T-helper 2 cell treated with Interferon-gamma antibody and Interleukin-4, amounts not matched to agents 5 μg/mL and 100 μg/mL, for 36 hours (primary cell): ENCODE measurements at regions not wholly inside any gene's neighbourhood (a gene's known extent, or its start where the extent isn't known, plus 50 kb on each side); places are given as distances from the start of the nearest gene placed in this dataset.
"Not testable (repeated sequence)": the region's sequence is repeated elsewhere in the genome, so short reads cannot be mapped to it uniquely, and the experiment has no call there.

Experiments
- DNase-seq: peaks from one replicate; pipeline ENCODE4 v3.0.0; 2021; ENCODE audit warnings: low spot score
- H3K27ac Mint-ChIP-seq: one replicate; pipeline ENCODE4 v1.8.0; 2021; ENCODE audit warnings: mild to moderate bottlenecking, mixed read lengths
- H3K27me3 Mint-ChIP-seq: one replicate; pipeline ENCODE4 v1.8.0; 2021; ENCODE audit warnings: low read depth, mixed read lengths
- H3K36me3 Mint-ChIP-seq: one replicate; pipeline ENCODE4 v1.8.0; 2021; ENCODE audit warnings: low read depth, mixed read lengths
- H3K4me1 Mint-ChIP-seq: one replicate; pipeline ENCODE4 v1.8.0; 2021; ENCODE audit warnings: low read depth, mixed read lengths
- H3K4me3 Mint-ChIP-seq: one replicate; pipeline ENCODE4 v1.8.0; 2022; ENCODE audit warnings: mild to moderate bottlenecking, moderate library complexity, mixed read lengths
- H3K9me3 Mint-ChIP-seq: one replicate; pipeline ENCODE4 v1.8.0; 2021; ENCODE audit warnings: mixed read lengths

DNA sequence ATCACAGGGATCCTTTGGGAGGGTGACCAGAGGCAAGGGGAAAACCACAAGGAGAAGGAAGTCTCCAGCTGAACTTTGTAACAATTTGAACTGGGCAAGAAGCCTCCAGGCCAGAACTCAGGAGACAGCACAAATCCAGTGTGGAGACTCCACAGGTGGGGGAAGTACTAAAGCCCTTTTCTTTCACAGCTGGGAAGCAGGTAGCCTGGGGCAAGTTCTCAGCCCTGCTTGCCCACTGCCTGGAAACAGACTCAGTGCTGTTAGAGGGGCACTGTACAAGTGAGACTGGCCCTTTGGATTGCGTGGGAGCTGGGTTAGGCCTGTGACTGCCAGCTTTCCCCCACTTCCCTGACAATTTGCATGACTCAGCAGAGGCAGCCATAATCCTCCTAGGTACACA lies 120.2 kb upstream of the GRIN2B start:
- H3K9me3 Mint-ChIP-seq, H3K27ac Mint-ChIP-seq, H3K4me1 Mint-ChIP-seq, H3K36me3 Mint-ChIP-seq, DNase-seq, H3K4me3 Mint-ChIP-seq, H3K27me3 Mint-ChIP-seq: not testable (repeated sequence)

DNA sequence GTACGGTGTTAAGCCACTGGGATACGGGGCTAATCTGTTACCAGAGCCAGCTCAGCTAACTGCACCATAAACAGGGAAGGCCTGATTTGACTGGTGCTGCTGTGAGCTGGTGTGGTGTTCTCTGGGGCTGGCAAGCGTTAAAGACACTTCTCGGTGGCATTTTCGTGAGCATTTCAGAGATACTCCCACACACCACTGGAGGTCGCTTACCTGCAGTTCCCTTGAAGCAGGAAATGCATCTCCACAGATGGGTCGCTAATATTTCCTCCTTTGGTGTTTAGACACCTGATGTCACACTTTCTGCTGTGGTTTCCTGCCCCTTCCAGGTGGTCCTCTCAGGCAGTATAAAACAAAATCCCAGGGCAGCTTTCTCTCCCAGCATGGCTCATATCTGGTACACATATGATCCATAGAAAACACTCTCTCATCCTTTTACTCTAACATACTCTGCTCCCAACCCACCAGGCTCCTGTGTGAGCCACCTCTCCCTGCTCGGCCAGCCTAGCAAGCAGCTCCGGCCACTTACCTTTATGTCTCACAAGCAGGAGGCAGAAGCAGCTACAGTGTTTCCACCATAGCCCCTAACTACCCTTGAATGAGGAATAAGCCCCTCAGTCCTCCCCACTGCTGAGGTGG lies 129.9 kb upstream of the GRIN2B start:
- DNase-seq, result no peak
- Mint-ChIP-seq H3K27ac (no peak overlapping the region), H3K4me1 (no peaks in the 10 kb centered on the region), H3K27me3 (no peaks in the 10 kb centered on the region), H3K36me3 (no peaks in the 10 kb centered on the region), H3K9me3 (no peaks in the 10 kb centered on the region), H3K4me3 (no peak overlapping the region)

DNA sequence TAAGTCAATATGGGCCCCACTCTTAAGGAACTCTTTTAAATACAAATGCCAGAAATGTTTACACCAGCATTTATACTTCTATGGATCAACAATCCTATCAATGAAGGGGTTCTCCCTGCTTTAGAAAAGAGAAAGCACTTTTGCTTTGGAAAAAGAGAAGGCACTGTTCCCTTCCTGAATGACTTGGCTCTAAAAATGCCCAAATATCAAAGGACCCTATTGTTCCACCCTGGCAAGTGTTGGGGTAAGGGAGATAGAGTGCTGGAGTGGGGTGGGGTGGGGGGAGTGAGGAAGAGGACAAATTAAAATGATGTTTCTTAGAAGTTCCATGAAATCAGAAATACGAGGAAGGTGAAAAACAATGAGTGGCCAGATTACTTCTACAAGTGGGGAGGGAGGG lies 131.6 kb upstream of the GRIN2B start:
- no peaks in the 10 kb centered on the region for H3K27me3 Mint-ChIP-seq
- DNase-seq, result no peak
- H3K27ac Mint-ChIP-seq, result no peak overlapping the region
- H3K9me3 Mint-ChIP-seq, result no peaks in the 10 kb centered on the region
- no peaks in the 10 kb centered on the region for H3K4me1 Mint-ChIP-seq
- H3K4me3 Mint-ChIP-seq, result no peak overlapping the region
- no peaks in the 10 kb centered on the region for H3K36me3 Mint-ChIP-seq

DNA sequence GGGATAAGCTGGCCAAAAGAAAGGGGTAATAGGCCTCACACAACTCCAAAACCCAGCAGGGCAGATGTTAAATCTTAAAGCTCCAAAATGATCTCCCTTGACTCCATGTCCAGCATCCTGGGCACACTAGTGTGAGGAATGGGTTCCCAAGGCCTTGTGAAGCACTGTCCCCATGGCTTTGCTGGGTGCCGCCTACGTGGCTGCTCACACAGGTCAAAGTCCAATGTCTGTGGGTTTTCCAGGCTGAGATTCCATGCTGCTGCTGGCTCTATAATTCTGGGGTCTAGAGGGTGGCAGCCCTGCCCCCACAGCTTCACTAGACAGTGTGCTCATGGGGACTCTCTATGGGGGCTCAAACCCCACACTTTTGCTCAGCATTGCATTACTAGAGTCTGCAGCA lies 145.3 kb upstream of the GRIN2B start:
- Mint-ChIP-seq H3K27ac (no peak overlapping the region), H3K9me3 (no peaks in the 10 kb centered on the region), H3K4me1 (no peaks in the 10 kb centered on the region), H3K36me3 (no peaks in the 10 kb centered on the region), H3K27me3 (no peaks in the 10 kb centered on the region), H3K4me3 (no peak overlapping the region)
- no peak for DNase-seq

DNA sequence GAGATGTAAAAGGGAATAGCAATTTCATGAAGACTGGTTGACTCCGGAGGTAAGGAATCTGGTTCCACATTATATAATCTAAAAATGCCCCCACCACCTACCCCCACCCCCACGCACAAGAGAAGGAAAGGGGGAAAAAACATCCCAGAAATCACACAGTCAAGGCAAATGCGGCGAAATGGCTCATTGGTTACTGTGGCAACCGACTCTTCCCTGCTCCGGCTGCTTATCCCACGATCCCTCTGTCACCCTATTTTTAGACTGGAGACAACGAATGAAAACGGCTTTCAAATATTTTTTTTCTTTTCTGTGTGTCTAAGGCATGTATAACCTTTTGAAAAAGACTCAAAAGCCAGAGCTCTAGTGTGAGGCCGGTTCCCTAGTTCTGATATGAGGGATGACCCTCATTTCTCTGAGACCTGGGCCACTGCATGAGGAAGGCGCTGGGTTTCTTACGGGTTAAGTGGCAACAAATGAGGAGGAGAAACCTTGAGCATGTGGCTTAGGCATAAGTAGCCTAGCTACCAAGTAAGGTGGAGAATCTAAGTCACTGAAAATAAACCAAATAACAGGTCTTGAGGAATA lies 148.3 kb upstream of the GRIN2B start:
- no peak for DNase-seq
- Mint-ChIP-seq H3K9me3 (no peaks in the 10 kb centered on the region), H3K27me3 (no peaks in the 10 kb centered on the region), H3K4me1 (no peaks in the 10 kb centered on the region), H3K27ac (no peak overlapping the region), H3K4me3 (no peak overlapping the region), H3K36me3 (no peaks in the 10 kb centered on the region)

DNA sequence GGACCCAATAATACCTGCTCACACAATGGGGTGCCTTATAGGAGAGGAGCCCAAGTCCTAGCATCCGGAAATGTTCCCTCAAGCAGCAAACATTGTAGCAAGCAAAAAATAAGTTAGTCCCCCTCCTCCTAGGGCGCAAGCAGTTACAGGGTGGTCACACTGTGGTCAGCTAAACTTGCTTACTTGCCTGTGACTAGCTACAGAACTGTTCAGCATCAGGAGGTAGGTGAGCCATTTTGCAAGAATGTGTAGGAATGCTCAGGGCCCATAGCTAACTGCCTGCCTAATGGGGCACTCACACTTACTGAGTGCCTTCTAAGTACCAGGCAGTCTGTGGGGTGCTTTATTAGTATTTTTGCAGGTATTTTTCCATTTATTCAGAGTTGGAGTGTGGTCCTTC lies 154.6 kb upstream of the GRIN2B start:
- no peaks in the 10 kb centered on the region for H3K27me3 Mint-ChIP-seq
- no peak overlapping the region for H3K27ac Mint-ChIP-seq
- H3K36me3 Mint-ChIP-seq, result no peaks in the 10 kb centered on the region
- H3K9me3 Mint-ChIP-seq, result no peaks in the 10 kb centered on the region
- H3K4me1 Mint-ChIP-seq, result no peaks in the 10 kb centered on the region
- H3K4me3 Mint-ChIP-seq, result no peak overlapping the region
- DNase-seq, result no peak

DNA sequence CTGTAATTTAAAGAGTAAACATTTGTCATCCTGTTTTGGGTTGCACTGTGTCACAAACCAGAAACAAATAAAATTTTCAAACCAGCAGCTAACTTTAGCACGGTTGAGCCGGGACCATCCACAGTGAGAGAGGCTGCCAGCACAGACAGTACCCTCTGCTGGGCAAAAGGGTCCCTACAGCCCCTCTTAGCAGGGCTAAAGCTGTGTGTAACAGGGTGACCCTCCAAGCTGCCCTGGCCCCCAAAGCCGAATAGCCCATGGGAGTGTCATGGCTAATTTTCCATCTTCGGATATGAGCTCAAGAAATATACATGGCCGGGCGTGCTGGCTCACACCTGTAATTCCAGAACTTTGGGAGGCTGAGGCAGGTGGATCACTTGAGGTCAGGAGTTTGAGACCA lies 157.1 kb upstream of the GRIN2B start:
- no peaks in the 10 kb centered on the region for H3K9me3 Mint-ChIP-seq
- H3K27ac Mint-ChIP-seq, result no peak overlapping the region
- H3K36me3 Mint-ChIP-seq, result no peaks in the 10 kb centered on the region

DNA sequence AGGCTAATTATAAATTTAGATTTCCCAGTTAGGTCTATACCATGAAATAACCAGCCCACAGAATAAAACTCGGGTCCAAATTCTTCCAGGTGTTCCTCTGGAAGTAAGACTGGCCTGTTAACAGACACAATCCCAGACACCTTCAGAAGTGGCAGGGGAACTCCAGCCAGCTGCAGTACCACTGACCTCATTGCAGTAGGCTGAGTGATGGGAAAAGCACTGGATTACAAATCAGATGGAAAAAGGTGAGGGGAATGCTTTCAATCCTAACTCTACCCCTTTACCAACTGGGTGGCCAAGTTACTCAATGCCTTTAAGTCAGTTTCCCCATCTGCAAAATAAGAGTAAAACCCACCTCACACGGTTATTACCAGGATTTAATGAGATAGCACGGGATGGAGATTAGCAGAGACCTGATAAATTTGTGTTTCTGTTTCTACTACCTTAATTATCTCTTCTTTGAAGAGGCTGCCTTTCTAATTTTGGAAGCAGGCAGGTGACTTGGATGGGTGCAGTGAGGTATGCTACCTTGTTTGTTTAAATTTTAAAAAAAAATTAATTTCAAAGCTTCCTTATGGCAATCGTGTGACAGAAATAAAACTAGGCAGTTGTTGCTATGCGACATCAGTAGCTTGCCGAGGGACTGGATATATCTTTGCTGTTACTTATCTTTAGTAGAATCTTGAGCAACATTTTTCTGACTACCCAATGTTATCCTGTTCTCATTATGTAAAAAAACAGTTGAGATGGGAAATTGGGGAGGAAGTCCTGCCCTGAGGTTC lies 167.3 kb upstream of the GRIN2B start:
- no peak overlapping the region for H3K27ac Mint-ChIP-seq
- H3K4me3 Mint-ChIP-seq, result no peak overlapping the region
- no peaks in the 10 kb centered on the region for H3K9me3 Mint-ChIP-seq
- no peaks in the 10 kb centered on the region for H3K36me3 Mint-ChIP-seq
- H3K4me1 Mint-ChIP-seq, result no peaks in the 10 kb centered on the region
- no peak for DNase-seq
- H3K27me3 Mint-ChIP-seq, result no peaks in the 10 kb centered on the region

More for the DNA sequence above, 157.1 kb upstream of the GRIN2B start:
- Mint-ChIP-seq H3K4me1 (no peaks in the 10 kb centered on the region), H3K27me3 (no peaks in the 10 kb centered on the region), H3K4me3 (no peak overlapping the region)
- DNase-seq, result no peak

DNA sequence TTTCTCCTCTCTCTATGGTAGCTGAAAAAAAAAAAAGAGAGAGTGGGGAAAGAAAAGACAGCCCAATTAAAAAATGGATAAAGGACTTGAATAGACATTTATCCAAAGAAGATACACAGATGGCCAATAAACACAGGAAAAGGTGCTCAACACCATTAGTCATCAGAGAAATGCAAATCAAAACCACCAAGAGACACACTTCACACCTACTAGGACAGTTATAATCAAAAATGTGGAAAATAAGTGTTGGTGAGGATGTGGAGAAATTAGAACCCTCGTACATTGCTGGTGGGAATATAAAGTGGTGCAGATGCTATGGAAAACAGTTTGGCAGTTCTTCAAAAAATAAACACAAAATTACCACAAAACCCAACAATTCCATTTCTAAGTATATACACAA lies 172.4 kb upstream of the GRIN2B start:
- Mint-ChIP-seq H3K4me1 (no peaks in the 10 kb centered on the region), H3K27ac (no peak overlapping the region), H3K4me3 (no peak overlapping the region), H3K9me3 (no peaks in the 10 kb centered on the region), H3K27me3 (no peaks in the 10 kb centered on the region), H3K36me3 (no peaks in the 10 kb centered on the region)
- no peak for DNase-seq

DNA sequence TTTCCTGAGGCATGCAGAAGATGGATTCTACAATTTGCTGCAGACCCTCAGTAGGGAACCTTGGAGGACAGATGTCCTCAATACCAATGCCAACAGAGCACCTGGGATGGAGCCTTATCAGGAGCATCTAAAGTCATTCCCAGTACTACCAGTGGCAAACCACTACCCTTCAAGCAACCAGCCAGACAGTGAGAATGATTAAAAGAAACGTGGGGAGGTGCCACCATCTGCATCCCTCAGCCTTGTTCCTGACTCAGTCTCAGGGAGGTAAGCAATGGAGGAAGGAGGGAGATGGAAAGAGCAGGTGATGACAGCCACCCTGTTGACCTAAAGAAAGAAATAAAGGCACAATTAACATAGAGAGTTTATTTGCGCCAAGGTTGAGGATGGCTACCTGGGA lies 175.2 kb upstream of the GRIN2B start:
- H3K4me3 Mint-ChIP-seq, result no peak overlapping the region
- H3K27ac Mint-ChIP-seq, result no peak overlapping the region
- no peaks in the 10 kb centered on the region for H3K27me3 Mint-ChIP-seq
- no peaks in the 10 kb centered on the region for H3K4me1 Mint-ChIP-seq
- no peak for DNase-seq
- H3K9me3 Mint-ChIP-seq, result no peaks in the 10 kb centered on the region
- no peaks in the 10 kb centered on the region for H3K36me3 Mint-ChIP-seq

DNA sequence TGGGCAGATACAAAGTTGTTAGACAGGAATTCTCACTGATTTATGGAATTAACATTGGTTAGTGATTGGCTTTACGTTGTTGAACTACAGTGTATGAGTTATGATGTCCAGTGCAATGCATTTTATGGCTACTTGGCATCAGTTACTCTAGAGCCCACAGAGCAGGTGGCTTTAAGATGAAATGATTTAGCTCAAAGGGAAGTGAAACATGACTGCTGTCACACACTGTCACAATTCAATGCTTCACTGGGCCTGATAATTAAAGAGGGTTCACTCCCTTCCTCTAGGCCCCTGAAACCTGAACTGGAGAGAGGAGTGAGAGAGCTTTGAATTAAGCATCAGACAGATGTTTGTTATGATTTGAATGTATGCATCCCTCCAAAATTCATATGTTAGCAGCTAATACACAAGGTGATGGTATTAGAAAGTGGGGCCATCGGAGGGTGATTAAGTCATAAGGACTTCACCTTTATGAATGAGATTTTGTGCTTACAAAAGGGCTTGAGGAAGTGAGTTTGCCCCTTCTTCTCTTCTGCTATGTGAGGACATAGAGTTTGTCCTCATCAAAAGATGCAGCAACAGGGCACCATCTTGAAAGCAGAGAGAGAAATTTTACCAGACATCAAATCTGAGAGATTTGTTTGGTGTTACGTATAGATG lies 175.8 kb upstream of the GRIN2B start:
- H3K9me3 Mint-ChIP-seq, result no peaks in the 10 kb centered on the region
- no peaks in the 10 kb centered on the region for H3K4me1 Mint-ChIP-seq
- H3K27ac Mint-ChIP-seq, result no peak overlapping the region
- H3K4me3 Mint-ChIP-seq, result no peak overlapping the region
- no peak for DNase-seq
- H3K27me3 Mint-ChIP-seq, result no peaks in the 10 kb centered on the region
- H3K36me3 Mint-ChIP-seq, result no peaks in the 10 kb centered on the region

DNA sequence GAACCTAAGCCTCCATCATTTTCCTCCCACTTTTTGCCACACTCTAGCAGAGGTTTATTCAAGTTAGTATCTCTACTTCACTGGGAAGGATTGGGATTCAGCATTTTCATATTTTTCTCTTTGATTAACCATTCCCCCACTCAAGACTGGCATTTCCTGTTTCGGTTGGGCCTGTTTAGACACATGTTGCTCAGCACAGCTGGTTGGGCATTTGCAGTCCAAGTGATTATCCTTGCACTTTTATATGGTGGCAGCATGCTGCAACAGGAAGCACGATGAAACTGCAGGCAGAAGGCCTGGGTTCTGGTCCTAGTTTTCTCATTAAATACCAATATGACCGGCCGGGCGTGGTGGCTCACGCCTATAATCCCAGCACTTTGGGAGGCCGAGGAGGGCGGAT lies 182.9 kb upstream of the GRIN2B start:
- no peak overlapping the region for H3K4me3 Mint-ChIP-seq

DNA sequence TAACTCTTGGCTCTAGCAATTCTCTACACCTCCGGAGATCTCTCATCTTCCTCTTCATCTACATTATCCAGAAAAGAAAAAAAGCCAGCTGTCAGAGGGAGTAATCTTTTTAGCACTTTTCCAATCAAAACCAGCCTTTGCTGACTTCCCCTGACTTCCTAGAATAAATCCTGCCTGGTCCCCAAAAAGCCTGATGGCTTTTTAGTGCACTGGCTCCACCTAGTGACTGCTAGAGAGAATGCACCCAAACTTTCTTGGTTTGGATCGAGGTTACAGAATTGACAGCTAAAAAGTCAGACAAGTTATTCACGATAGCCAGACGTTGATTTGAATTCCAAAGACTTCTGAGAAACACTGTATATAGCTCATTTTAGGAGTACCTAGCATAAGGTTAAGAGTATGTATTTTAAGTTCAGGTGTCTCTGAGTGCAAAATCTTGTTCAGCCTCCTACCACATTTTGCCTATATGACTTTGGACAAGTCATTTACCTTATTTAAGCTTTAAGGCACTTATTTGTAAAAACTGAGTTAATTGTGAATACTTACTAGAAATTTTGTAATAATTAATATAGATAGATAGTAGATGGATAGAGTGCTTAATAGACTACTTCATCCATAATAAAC lies 185.7 kb upstream of the GRIN2B start:
- Mint-ChIP-seq H3K27ac (no peak overlapping the region), H3K36me3 (no peaks in the 10 kb centered on the region), H3K4me1 (no peaks in the 10 kb centered on the region), H3K4me3 (no peak overlapping the region), H3K27me3 (peaks cover 3% of the 10 kb centered on the region), H3K9me3 (no peaks in the 10 kb centered on the region)
- peak; percentile 7 for DNase-seq

More for the DNA sequence above, 182.9 kb upstream of the GRIN2B start:
- H3K27me3 Mint-ChIP-seq, result peaks cover 3% of the 10 kb centered on the region
- no peak for DNase-seq
- no peaks in the 10 kb centered on the region for H3K4me1 Mint-ChIP-seq
- no peak overlapping the region for H3K27ac Mint-ChIP-seq
- H3K9me3 Mint-ChIP-seq, result no peaks in the 10 kb centered on the region
- no peaks in the 10 kb centered on the region for H3K36me3 Mint-ChIP-seq

DNA sequence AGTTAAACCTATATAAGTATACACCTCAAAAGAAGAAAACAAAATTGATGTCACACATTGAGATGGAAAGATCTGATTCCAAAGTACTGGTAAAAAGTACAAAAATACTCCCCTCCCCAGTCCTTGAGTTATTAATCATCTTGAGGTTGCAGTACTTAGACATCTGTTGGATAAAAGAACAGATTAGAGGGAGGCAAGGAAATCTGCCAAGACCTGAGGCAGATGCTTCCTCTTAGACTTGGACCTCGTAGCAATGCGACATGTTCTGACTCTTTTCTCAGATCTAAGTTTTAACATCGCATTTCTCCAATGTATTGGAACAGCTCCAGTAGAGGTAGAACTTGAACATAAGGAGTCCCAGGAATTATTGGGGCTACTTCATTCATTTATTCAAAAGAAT lies 187.9 kb upstream of the GRIN2B start:
- no peak for DNase-seq
- no peaks in the 10 kb centered on the region for H3K36me3 Mint-ChIP-seq
- H3K27me3 Mint-ChIP-seq, result peaks cover 3% of the 10 kb centered on the region
- H3K27ac Mint-ChIP-seq, result no peak overlapping the region
- no peak overlapping the region for H3K4me3 Mint-ChIP-seq
- no peaks in the 10 kb centered on the region for H3K4me1 Mint-ChIP-seq
- H3K9me3 Mint-ChIP-seq, result no peaks in the 10 kb centered on the region
